SK-N-MC (cell line): ENCODE measurements at regions not wholly inside any gene's neighbourhood (a gene's known extent, or its start where the extent isn't known, plus 50 kb on each side); places are given as distances from the start of the nearest gene placed in this dataset.

Source experiments
- FOXP2 ChIP-seq: optimal IDR thresholded peaks from 2 replicates; pipeline ENCODE3; 2011; ENCODE audit warnings: mild to moderate bottlenecking, moderate library complexity; ENCODE audit not compliant: insufficient read depth; ENCODE audit errors: extremely low read length, control extremely low read depth
- POLR2AphosphoS5 ChIP-seq: IDR thresholded peaks from 2 replicates; pipeline ENCODE4 v1.6.1; 2012; ENCODE audit warnings: mild to moderate bottlenecking, low read depth, low read length, borderline replicate concordance

GRCh38 chr5:17761326-17761725, 127.1 kb downstream of the TAF11L14 start:
- TF ChIP-seq FOXP2 = no peak
- no peak for TF ChIP-seq POLR2AphosphoS5
